ENCODE measurements at regions not wholly inside any gene's neighbourhood (a gene's known extent, or its start where the extent isn't known, plus 50 kb on each side); places are given as distances from the start of the nearest gene placed in this dataset.

DNA sequence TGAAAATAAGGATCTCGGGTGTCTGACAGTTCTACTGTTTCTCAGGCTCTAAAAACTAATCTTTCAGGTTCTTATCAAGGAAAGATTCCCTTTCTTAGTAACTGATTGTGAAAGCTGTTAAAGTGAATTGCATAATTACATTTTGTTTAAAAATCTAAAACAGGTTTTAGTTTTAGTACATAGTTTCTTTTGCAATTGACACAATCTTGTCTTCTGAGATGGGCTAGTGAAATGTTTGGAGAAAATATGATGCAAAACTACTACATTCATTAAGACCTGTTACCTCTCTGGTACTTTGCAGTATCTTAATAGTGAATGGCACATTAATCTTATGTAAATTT, 298.4 kb downstream of the UTRN start:
- Histone ChIP-seq H3K4me1 (ENCODE audit: low read length) (peaks cover 29% of the 10 kb centered on the region), H3K4me3 (ENCODE audit: low read length) (peak overlapping the region; percentile 57; the same call in 1 of the 2 replicates), H3K79me2 (ENCODE audit: low read length) (no peaks in the 10 kb centered on the region), H3F3A (ENCODE audit: insufficient read depth, low read length) (peaks cover 10% of the 10 kb centered on the region), H3K27me3 (replicated peaks; ENCODE audit: insufficient read depth, low read length) (no peaks in the 10 kb centered on the region), H3K9me3 (replicated peaks; ENCODE audit: insufficient read depth, low read length) (no peaks in the 10 kb centered on the region), H3K9ac (ENCODE audit: low read length) (no peak overlapping the region), H3K9me2 (replicated peaks; ENCODE audit: insufficient read depth, low read length) (no peaks in the 10 kb centered on the region), H3K4me2 (ENCODE audit: low read depth, low read length) (peak overlapping the region; percentile 78), H3K27ac (ENCODE audit: low read length) (peak overlapping the region; percentile 67; the same call in 1 of the 2 replicates), H2AFZ (ENCODE audit: low read length) (no peak overlapping the region), H4K20me1 (ENCODE audit: insufficient read depth, low read length) (no peaks in the 10 kb centered on the region), H3K36me3 (replicated peaks; ENCODE audit: insufficient read depth, low read length) (no peaks in the 10 kb centered on the region)
- TF ChIP-seq EZH2phosphoT487 (IDR thresholded peaks at IDR 0.05; ENCODE audit: low read length) (no peak), EZH2 (optimal IDR thresholded peaks at IDR 0.05; ENCODE audit: low read depth, low read length) (no peak)
- TF ChIP-seq, protein P1, sequence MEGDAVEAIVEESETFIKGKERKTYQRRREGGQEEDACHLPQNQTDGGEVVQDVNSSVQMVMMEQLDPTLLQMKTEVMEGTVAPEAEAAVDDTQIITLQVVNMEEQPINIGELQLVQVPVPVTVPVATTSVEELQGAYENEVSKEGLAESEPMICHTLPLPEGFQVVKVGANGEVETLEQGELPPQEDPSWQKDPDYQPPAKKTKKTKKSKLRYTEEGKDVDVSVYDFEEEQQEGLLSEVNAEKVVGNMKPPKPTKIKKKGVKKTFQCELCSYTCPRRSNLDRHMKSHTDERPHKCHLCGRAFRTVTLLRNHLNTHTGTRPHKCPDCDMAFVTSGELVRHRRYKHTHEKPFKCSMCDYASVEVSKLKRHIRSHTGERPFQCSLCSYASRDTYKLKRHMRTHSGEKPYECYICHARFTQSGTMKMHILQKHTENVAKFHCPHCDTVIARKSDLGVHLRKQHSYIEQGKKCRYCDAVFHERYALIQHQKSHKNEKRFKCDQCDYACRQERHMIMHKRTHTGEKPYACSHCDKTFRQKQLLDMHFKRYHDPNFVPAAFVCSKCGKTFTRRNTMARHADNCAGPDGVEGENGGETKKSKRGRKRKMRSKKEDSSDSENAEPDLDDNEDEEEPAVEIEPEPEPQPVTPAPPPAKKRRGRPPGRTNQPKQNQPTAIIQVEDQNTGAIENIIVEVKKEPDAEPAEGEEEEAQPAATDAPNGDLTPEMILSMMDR (IDR thresholded peaks at IDR 0.05; ENCODE audit: low read length), result no peak
- DNase-seq, result no peak

DNA sequence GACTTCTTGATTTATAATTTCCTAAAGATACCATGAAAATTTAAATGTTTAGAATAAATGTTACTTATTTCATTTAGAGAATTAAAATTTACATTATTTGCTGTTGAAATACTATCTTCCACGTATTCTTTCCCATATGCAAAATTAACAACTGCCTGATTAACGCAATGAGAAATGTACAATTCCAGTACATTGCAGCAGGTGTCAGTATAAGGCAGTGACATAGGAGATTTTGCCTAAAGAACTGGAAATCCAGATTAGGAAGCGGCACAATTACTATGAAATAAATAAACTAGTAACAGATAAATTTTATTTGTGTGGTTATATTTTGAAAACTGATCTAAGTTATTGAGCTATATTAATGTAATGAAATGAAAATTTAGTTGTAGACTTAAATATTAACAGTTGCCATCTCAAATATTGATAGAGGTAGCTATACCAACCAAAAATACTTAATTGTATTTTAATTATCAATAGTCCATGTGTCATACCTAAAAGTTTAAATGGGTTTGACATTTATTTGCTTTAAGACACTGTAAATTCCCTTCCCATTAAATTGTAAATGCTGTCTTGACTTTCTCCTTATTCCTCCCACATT, 300.2 kb downstream of the UTRN start:
- Histone ChIP-seq H3K4me3 (ENCODE audit: low read length) (no peak overlapping the region), H3K27me3 (replicated peaks; ENCODE audit: insufficient read depth, low read length) (no peaks in the 10 kb centered on the region), H3K9ac (ENCODE audit: low read length) (no peak overlapping the region), H3K27ac (ENCODE audit: low read length) (no peak overlapping the region), H3K9me2 (replicated peaks; ENCODE audit: insufficient read depth, low read length) (no peaks in the 10 kb centered on the region), H2AFZ (ENCODE audit: low read length) (no peak overlapping the region), H3K9me3 (replicated peaks; ENCODE audit: insufficient read depth, low read length) (no peaks in the 10 kb centered on the region), H3F3A (ENCODE audit: insufficient read depth, low read length) (peaks cover 10% of the 10 kb centered on the region), H3K4me2 (ENCODE audit: low read depth, low read length) (no peak overlapping the region), H4K20me1 (ENCODE audit: insufficient read depth, low read length) (no peaks in the 10 kb centered on the region), H3K79me2 (ENCODE audit: low read length) (no peaks in the 10 kb centered on the region), H3K4me1 (ENCODE audit: low read length) (peaks cover 29% of the 10 kb centered on the region), H3K36me3 (replicated peaks; ENCODE audit: insufficient read depth, low read length) (no peaks in the 10 kb centered on the region)
- TF ChIP-seq, protein P1 (IDR thresholded peaks at IDR 0.05; ENCODE audit: low read length), result peak; percentile 49
- no peak for TF ChIP-seq EZH2phosphoT487 (IDR thresholded peaks at IDR 0.05; ENCODE audit: low read length)
- no peak for TF ChIP-seq EZH2 (optimal IDR thresholded peaks at IDR 0.05; ENCODE audit: low read depth, low read length)
- DNase-seq, result peak; percentile 15

DNA sequence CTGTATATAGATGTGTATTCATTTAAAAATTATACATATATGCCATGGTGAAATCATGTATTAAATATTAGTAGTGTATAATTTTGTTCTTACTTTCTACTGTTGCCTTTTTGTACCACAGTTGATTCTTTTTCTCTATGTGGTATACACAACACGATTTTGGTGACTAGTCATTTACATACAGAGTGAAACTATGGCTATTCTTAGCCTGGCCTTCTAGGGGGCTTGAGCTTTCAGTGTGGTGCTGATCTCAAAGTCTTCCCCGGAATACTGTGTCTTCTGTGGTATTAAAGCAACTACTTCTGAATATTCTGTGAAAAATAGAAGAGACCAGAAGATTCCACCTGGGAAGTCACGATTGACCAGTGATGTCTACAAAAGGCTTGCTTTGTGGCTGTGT, 301.9 kb downstream of the UTRN start:
- H3K4me3 ChIP-seq (ENCODE audit: low read length), result no peak overlapping the region
- 0 out of 2 replicates have a peak overlapping the region, but pooled peaks have one; percentile 15 for H3K4me2 ChIP-seq (ENCODE audit: low read depth, low read length)
- no peaks in the 10 kb centered on the region for H4K20me1 ChIP-seq (ENCODE audit: insufficient read depth, low read length)
- no peaks in the 10 kb centered on the region for H3K27me3 ChIP-seq (replicated peaks; ENCODE audit: insufficient read depth, low read length)
- peaks cover 29% of the 10 kb centered on the region for H3K4me1 ChIP-seq (ENCODE audit: low read length)
- H3F3A ChIP-seq (ENCODE audit: insufficient read depth, low read length), result peaks cover 10% of the 10 kb centered on the region
- H3K27ac ChIP-seq (ENCODE audit: low read length), result no peak overlapping the region
- H3K79me2 ChIP-seq (ENCODE audit: low read length), result no peaks in the 10 kb centered on the region
- DNase-seq, result no peak
- H3K9me2 ChIP-seq (replicated peaks; ENCODE audit: insufficient read depth, low read length), result no peaks in the 10 kb centered on the region
- H3K9ac ChIP-seq (ENCODE audit: low read length), result no peak overlapping the region
- H3K9me3 ChIP-seq (replicated peaks; ENCODE audit: insufficient read depth, low read length), result no peaks in the 10 kb centered on the region
- H3K36me3 ChIP-seq (replicated peaks; ENCODE audit: insufficient read depth, low read length), result no peaks in the 10 kb centered on the region
- TF ChIP-seq EZH2phosphoT487 (IDR thresholded peaks at IDR 0.05; ENCODE audit: low read length) (no peak), EZH2 (optimal IDR thresholded peaks at IDR 0.05; ENCODE audit: low read depth, low read length) (no peak)
- TF ChIP-seq, protein P1 (IDR thresholded peaks at IDR 0.05; ENCODE audit: low read length), result no peak
- no peak overlapping the region for H2AFZ ChIP-seq (ENCODE audit: low read length)
